Fibroblast of villous mesenchyme (primary cell): ENCODE measurements at regions not wholly inside any gene's neighbourhood (a gene's known extent, or its start where the extent isn't known, plus 50 kb on each side); places are given as distances from the start of the nearest gene placed in this dataset.

Source experiments
- DNase-seq: peaks from one replicate; pipeline ENCODE4 v3.0.0-alpha.2; 2010; ENCODE audit warnings: low read depth
- H3K4me3 ChIP-seq: 2 replicates; pipeline ENCODE4 v1.5.1; 2011; ENCODE audit warnings: low read depth, mild to moderate bottlenecking, low read length
- CTCF ChIP-seq: IDR thresholded peaks from 2 replicates; pipeline ENCODE4 v1.5.1; 2012; ENCODE audit warnings: low read depth, mild to moderate bottlenecking, low read length; ENCODE audit not compliant: insufficient read depth

DNA sequence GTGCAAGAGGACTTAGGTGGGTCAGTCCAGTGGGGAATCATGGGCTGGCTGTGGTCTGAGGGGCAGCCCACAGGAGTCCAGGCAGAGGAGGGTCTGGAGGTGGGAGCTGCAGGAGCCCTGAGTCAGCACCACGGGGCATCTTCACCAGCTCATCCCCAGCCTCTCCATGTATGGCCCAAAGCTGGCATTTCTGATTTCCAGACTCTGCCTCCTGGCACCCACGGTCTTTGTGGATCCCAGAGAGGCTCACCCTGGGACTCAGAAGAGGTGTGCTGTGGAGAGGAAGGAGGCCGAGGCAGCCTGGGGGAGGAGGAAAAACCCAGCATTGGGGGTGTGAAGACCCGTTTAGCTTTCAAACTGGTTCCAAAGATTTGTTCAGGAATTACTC, 64.5 kb upstream of the KLF13 start:
- H3K4me3 ChIP-seq, result no peak overlapping the region
- no peak for DNase-seq
- TF ChIP-seq CTCF, result no peak

DNA sequence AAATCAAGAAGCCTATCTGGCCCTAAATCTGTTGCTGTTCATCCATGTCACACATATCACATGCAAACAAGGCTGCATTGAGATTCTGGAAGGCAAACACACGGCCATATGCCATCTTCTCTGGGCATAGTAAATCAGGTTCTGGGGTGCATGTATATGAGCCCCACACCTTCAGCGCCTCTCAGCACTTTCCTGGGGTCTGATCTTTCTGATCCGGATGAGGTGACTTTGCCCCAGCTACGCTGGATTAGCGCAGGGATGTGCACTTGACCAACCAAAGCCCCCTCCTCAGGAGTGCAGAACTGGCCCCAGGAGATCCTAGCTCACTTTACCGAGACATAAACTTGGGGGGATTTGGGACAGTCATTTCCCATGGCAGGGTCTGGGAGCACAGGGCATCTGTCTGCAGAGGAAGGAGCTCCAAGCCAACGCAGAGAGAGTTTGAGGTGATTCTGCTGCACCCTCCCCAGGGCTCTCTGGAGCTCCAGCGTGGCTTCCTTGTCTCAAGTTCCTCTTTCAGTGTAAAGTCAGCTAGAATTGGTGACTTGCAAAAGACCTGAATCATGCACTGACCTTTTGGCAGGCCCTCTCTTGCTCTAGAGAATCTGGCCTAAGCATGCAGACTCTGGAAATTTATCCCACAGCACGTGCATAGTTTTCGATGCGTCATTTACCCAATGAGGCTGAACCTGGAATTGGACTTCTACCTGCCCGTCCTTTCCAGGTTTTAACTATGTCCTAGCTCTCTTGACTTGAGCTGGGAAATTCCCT, 63.5 kb upstream of the KLF13 start:
- no peak overlapping the region for H3K4me3 ChIP-seq
- no peak for TF ChIP-seq CTCF
- DNase-seq, result no peak

- no peak for TF ChIP-seq CTCF
- H3K4me3 ChIP-seq, result no peak overlapping the region
- DNase-seq, result no peak
Measured at GRCh38 chr15:31263751-31264558, 62.7 kb upstream of the KLF13 start.

GRCh38 chr15:31264559-31265089, 62.0 kb upstream of the KLF13 start:
- H3K4me3 ChIP-seq, result no peak overlapping the region
- no peak for DNase-seq
- no peak for TF ChIP-seq CTCF

DNA sequence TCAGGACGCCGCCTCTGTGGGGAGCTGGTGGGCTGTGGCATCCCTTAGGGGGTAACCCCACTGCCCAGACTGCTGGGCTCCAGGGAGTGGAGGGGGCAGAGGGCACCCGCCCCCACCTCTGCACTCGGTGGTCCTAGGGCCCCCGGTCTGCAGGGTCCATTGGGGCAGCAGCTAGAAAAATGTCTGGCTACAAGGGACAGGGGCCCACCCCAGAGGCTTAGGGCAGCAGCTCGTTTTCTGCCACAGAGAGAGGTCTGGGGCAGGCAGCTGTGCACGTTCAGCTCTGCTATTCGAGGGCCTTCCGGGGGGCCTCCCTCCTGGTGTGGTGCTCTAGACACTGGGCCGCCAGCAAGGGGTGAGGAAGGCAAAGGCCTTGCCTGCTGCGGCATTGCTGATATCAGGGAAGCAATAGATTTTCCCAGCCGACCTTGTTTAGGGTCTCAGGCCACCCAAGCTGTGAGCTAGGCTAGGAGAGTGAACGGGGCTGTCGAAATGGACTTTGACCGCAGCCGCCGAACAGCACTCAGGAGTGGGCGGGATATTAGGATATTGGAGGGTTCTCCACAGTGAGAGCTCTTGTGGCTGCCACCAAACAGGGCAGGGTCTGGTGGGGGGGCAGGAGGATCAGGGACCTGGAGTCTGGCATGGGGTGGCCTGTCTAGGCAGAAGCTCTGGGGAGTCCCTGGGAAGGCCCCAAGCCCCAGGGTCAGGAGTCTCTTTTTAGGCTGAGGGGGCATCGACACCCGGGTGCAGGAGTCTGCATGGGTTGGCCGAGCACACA, 61.4 kb upstream of the KLF13 start:
- TF ChIP-seq CTCF, result no peak
- H3K4me3 ChIP-seq, result no peak overlapping the region
- DNase-seq, result no peak

- DNase-seq, result peak; percentile 83
- TF ChIP-seq CTCF, result no peak
Measured at GRCh38 chr15:31265871-31266711, 60.5 kb upstream of the KLF13 start.

More at GRCh38 chr15:31265871-31266711, 60.5 kb upstream of the KLF13 start:
- H3K4me3 ChIP-seq, result no peak overlapping the region
